H1 (cell line): ENCODE measurements at regions not wholly inside any gene's neighbourhood (a gene's known extent, or its start where the extent isn't known, plus 50 kb on each side); places are given as distances from the start of the nearest gene placed in this dataset.

Experiments
- HDAC2 ChIP-seq, 2 experiments: fragments of 300-600 bp in 1 of 2; sonication (generic) in 1 of 2; IDR thresholded peaks; 2 replicates each; pipeline ENCODE4 v1.6.1; 2011 to 2012; ENCODE audit warnings: low read depth in 2 of 2, low read length in 2 of 2, mild to moderate bottlenecking in 2 of 2, moderate library complexity in 2 of 2, borderline replicate concordance in 1 of 2, inconsistent platforms in 1 of 2
- RFX5 ChIP-seq: IDR thresholded peaks from 2 replicates; pipeline ENCODE4 v1.6.1; 2011; ENCODE audit warnings: low read depth, low read length, improper control_type of control experiment, borderline replicate concordance

- TF ChIP-seq RFX5 (no peak), HDAC2 (IDR thresholded peaks at IDR 0.05; ENCODE audit: borderline replicate concordance in 1 of 2, low read depth in 2 of 2, low read length in 2 of 2) (no peak)
These were observed 419.9 kb downstream of the HAO1 start for GRCh38 chr20:7520361-7520760.
